ENCODE measurements at regions not wholly inside any gene's neighbourhood (a gene's known extent, or its start where the extent isn't known, plus 50 kb on each side); places are given as distances from the start of the nearest gene placed in this dataset.
A peak's percentile ranks its signal among the peaks of the same experiment; 100 is the strongest.

GRCh38 chr2:60400462-60401246 is 152.8 kb downstream of the BCL11A start:
- H3K27ac Mint-ChIP-seq = peak overlapping the region; percentile 15
- H3K4me3 Mint-ChIP-seq = no peak overlapping the region
- H3K9me3 Mint-ChIP-seq = no peaks in the 10 kb centered on the region
- peaks cover 8% of the 10 kb centered on the region for H3K4me1 Mint-ChIP-seq (ENCODE audit: low read depth)
- no peaks in the 10 kb centered on the region for H3K36me3 Mint-ChIP-seq (ENCODE audit: low read depth)
- H3K27me3 Mint-ChIP-seq = no peaks in the 10 kb centered on the region

GRCh38 chr2:60394463-60394862 is 159.0 kb downstream of the BCL11A start:
- Mint-ChIP-seq H3K9me3 (no peaks in the 10 kb centered on the region), H3K4me3 (no peak overlapping the region), H3K27me3 (no peaks in the 10 kb centered on the region), H3K4me1 (ENCODE audit: low read depth) (peaks cover 12% of the 10 kb centered on the region), H3K27ac (no peak overlapping the region), H3K36me3 (ENCODE audit: low read depth) (no peaks in the 10 kb centered on the region)

- Mint-ChIP-seq H3K27me3 (no peaks in the 10 kb centered on the region), H3K27ac (no peak overlapping the region), H3K4me3 (no peak overlapping the region), H3K9me3 (no peaks in the 10 kb centered on the region), H3K4me1 (ENCODE audit: low read depth) (peaks cover 12% of the 10 kb centered on the region), H3K36me3 (ENCODE audit: low read depth) (no peaks in the 10 kb centered on the region)
Observed at GRCh38 chr2:60391649-60392375, 161.6 kb downstream of the BCL11A start.

GRCh38 chr2:60391230-60391629 is 162.2 kb downstream of the BCL11A start:
- H3K4me1 Mint-ChIP-seq (ENCODE audit: low read depth) = peaks cover 12% of the 10 kb centered on the region
- no peak overlapping the region for H3K27ac Mint-ChIP-seq
- H3K9me3 Mint-ChIP-seq = no peaks in the 10 kb centered on the region
- H3K4me3 Mint-ChIP-seq = peak overlapping the region; percentile 23
- H3K36me3 Mint-ChIP-seq (ENCODE audit: low read depth) = no peaks in the 10 kb centered on the region
- H3K27me3 Mint-ChIP-seq = no peaks in the 10 kb centered on the region

GRCh38 chr2:60386436-60386835 is 167.0 kb downstream of the BCL11A start:
- Mint-ChIP-seq H3K27ac (no peak overlapping the region), H3K9me3 (no peaks in the 10 kb centered on the region), H3K36me3 (ENCODE audit: low read depth) (no peaks in the 10 kb centered on the region), H3K27me3 (no peaks in the 10 kb centered on the region), H3K4me3 (no peak overlapping the region), H3K4me1 (ENCODE audit: low read depth) (peaks cover 8% of the 10 kb centered on the region)

GRCh38 chr2:60385648-60386047 is 167.8 kb downstream of the BCL11A start:
- no peaks in the 10 kb centered on the region for H3K27me3 Mint-ChIP-seq
- no peak overlapping the region for H3K4me3 Mint-ChIP-seq
- no peak overlapping the region for H3K27ac Mint-ChIP-seq
- no peaks in the 10 kb centered on the region for H3K9me3 Mint-ChIP-seq
- no peaks in the 10 kb centered on the region for H3K4me1 Mint-ChIP-seq (ENCODE audit: low read depth)
- H3K36me3 Mint-ChIP-seq (ENCODE audit: low read depth) = no peaks in the 10 kb centered on the region

GRCh38 chr2:60383401-60384143 is 169.9 kb downstream of the BCL11A start:
- H3K4me3 Mint-ChIP-seq = no peak overlapping the region
- H3K27me3 Mint-ChIP-seq = no peaks in the 10 kb centered on the region
- no peaks in the 10 kb centered on the region for H3K9me3 Mint-ChIP-seq
- H3K27ac Mint-ChIP-seq = no peak overlapping the region
- peaks cover 5% of the 10 kb centered on the region for H3K4me1 Mint-ChIP-seq (ENCODE audit: low read depth)
- H3K36me3 Mint-ChIP-seq (ENCODE audit: low read depth) = no peaks in the 10 kb centered on the region

GRCh38 chr2:60380411-60380810 is 173.0 kb downstream of the BCL11A start:
- H3K4me3 Mint-ChIP-seq = no peak overlapping the region
- H3K4me1 Mint-ChIP-seq (ENCODE audit: low read depth) = peaks cover 5% of the 10 kb centered on the region
- no peaks in the 10 kb centered on the region for H3K9me3 Mint-ChIP-seq
- no peak overlapping the region for H3K27ac Mint-ChIP-seq
- no peaks in the 10 kb centered on the region for H3K27me3 Mint-ChIP-seq
- no peaks in the 10 kb centered on the region for H3K36me3 Mint-ChIP-seq (ENCODE audit: low read depth)

- Mint-ChIP-seq H3K27ac (no peak overlapping the region), H3K27me3 (no peaks in the 10 kb centered on the region), H3K9me3 (no peaks in the 10 kb centered on the region), H3K36me3 (ENCODE audit: low read depth) (no peaks in the 10 kb centered on the region), H3K4me3 (no peak overlapping the region), H3K4me1 (ENCODE audit: low read depth) (peaks cover 5% of the 10 kb centered on the region)
Observed at GRCh38 chr2:60379684-60380083, 173.8 kb downstream of the BCL11A start.

GRCh38 chr2:60379216-60379615 is 174.2 kb downstream of the BCL11A start:
- Mint-ChIP-seq H3K27ac (no peak overlapping the region), H3K4me3 (no peak overlapping the region), H3K27me3 (no peaks in the 10 kb centered on the region), H3K36me3 (ENCODE audit: low read depth) (no peaks in the 10 kb centered on the region), H3K9me3 (no peaks in the 10 kb centered on the region), H3K4me1 (ENCODE audit: low read depth) (peaks cover 5% of the 10 kb centered on the region)

- no peak overlapping the region for H3K27ac Mint-ChIP-seq
- no peaks in the 10 kb centered on the region for H3K27me3 Mint-ChIP-seq
Observed at GRCh38 chr2:60377825-60378224, 175.6 kb downstream of the BCL11A start.

GRCh38 chr2:60376252-60376651 is 177.2 kb downstream of the BCL11A start:
- no peaks in the 10 kb centered on the region for H3K27me3 Mint-ChIP-seq
- peaks cover 9% of the 10 kb centered on the region for H3K4me1 Mint-ChIP-seq (ENCODE audit: low read depth)
- no peaks in the 10 kb centered on the region for H3K9me3 Mint-ChIP-seq
- H3K27ac Mint-ChIP-seq = no peak overlapping the region
- no peak overlapping the region for H3K4me3 Mint-ChIP-seq
- no peaks in the 10 kb centered on the region for H3K36me3 Mint-ChIP-seq (ENCODE audit: low read depth)

More at GRCh38 chr2:60377825-60378224, 175.6 kb downstream of the BCL11A start:
- H3K36me3 Mint-ChIP-seq (ENCODE audit: low read depth) = no peaks in the 10 kb centered on the region
- no peak overlapping the region for H3K4me3 Mint-ChIP-seq
- H3K4me1 Mint-ChIP-seq (ENCODE audit: low read depth) = peaks cover 5% of the 10 kb centered on the region
- H3K9me3 Mint-ChIP-seq = no peaks in the 10 kb centered on the region

GRCh38 chr2:60371681-60372080 is 181.8 kb downstream of the BCL11A start:
- H3K4me3 Mint-ChIP-seq = no peak overlapping the region
- H3K9me3 Mint-ChIP-seq = no peaks in the 10 kb centered on the region
- H3K27ac Mint-ChIP-seq = no peak overlapping the region
- no peaks in the 10 kb centered on the region for H3K27me3 Mint-ChIP-seq
- peaks cover 12% of the 10 kb centered on the region for H3K4me1 Mint-ChIP-seq (ENCODE audit: low read depth)
- no peaks in the 10 kb centered on the region for H3K36me3 Mint-ChIP-seq (ENCODE audit: low read depth)

- Mint-ChIP-seq H3K36me3 (ENCODE audit: low read depth) (no peaks in the 10 kb centered on the region), H3K4me1 (ENCODE audit: low read depth) (peaks cover 14% of the 10 kb centered on the region), H3K27ac (peak overlapping the region; percentile 5), H3K27me3 (no peaks in the 10 kb centered on the region), H3K9me3 (no peaks in the 10 kb centered on the region), H3K4me3 (no peak overlapping the region)
Observed at GRCh38 chr2:60371219-60371618, 182.2 kb downstream of the BCL11A start.

GRCh38 chr2:60370814-60371213 is 182.6 kb downstream of the BCL11A start:
- Mint-ChIP-seq H3K36me3 (ENCODE audit: low read depth) (no peaks in the 10 kb centered on the region), H3K27me3 (no peaks in the 10 kb centered on the region), H3K4me3 (no peak overlapping the region), H3K27ac (peak overlapping the region; percentile 5), H3K9me3 (no peaks in the 10 kb centered on the region), H3K4me1 (ENCODE audit: low read depth) (peaks cover 14% of the 10 kb centered on the region)
